ENCODE measurements at regions not wholly inside any gene's neighbourhood (a gene's known extent, or its start where the extent isn't known, plus 50 kb on each side); places are given as distances from the start of the nearest gene placed in this dataset.

GRCh38 chr2:52428224-52428623 is 1339.4 kb upstream of the CHAC2 start:
- Histone ChIP-seq H3K4me1 (ENCODE audit: insufficient read depth) (no peaks in the 10 kb centered on the region), H3K4me3 (no peak overlapping the region), H3K79me2 (no peaks in the 10 kb centered on the region), H2AFZ (no peak overlapping the region), H4K20me1 (ENCODE audit: insufficient read depth, poor library complexity, severe bottlenecking) (no peaks in the 10 kb centered on the region), H3K4me2 (no peak overlapping the region), H3K36me3 (replicated peaks; ENCODE audit: insufficient read depth, low read depth) (no peaks in the 10 kb centered on the region), H3K27ac (no peak overlapping the region), H3K9me2 (replicated peaks; ENCODE audit: insufficient read depth) (no peaks in the 10 kb centered on the region), H3K27me3 (no peaks in the 10 kb centered on the region), H3K9me3 (ENCODE audit: low read depth) (no peaks in the 10 kb centered on the region)
- 95% methylated on average over 2 of the region's 2 CpGs for WGBS (ENCODE audit: low lambda C conversion rate, missing lambda C conversion rate)
- TF ChIP-seq, protein P1, sequence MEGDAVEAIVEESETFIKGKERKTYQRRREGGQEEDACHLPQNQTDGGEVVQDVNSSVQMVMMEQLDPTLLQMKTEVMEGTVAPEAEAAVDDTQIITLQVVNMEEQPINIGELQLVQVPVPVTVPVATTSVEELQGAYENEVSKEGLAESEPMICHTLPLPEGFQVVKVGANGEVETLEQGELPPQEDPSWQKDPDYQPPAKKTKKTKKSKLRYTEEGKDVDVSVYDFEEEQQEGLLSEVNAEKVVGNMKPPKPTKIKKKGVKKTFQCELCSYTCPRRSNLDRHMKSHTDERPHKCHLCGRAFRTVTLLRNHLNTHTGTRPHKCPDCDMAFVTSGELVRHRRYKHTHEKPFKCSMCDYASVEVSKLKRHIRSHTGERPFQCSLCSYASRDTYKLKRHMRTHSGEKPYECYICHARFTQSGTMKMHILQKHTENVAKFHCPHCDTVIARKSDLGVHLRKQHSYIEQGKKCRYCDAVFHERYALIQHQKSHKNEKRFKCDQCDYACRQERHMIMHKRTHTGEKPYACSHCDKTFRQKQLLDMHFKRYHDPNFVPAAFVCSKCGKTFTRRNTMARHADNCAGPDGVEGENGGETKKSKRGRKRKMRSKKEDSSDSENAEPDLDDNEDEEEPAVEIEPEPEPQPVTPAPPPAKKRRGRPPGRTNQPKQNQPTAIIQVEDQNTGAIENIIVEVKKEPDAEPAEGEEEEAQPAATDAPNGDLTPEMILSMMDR (IDR thresholded peaks at IDR 0.05; ENCODE audit: poor library complexity) = no peak
- no peak for TF ChIP-seq EZH2 (IDR thresholded peaks at IDR 0.05; ENCODE audit: borderline replicate concordance)
- TF ChIP-seq EZH2phosphoT487 (IDR thresholded peaks at IDR 0.05; ENCODE audit: low read depth, severe bottlenecking, unreplicated experiment) = no peak
- DNase-seq (ENCODE audit: low spot score) = no peak

GRCh38 chr2:52423655-52424054 is 1343.9 kb upstream of the CHAC2 start:
- H3K4me2 ChIP-seq = peak overlapping the region; percentile 19

GRCh38 chr2:52423111-52423510 is 1344.5 kb upstream of the CHAC2 start:
- no peak overlapping the region for H2AFZ ChIP-seq
- no peaks in the 10 kb centered on the region for H3K9me2 ChIP-seq (replicated peaks; ENCODE audit: insufficient read depth)
- H3K27ac ChIP-seq = no peak overlapping the region
- no peaks in the 10 kb centered on the region for H3K27me3 ChIP-seq
- H3K79me2 ChIP-seq = no peaks in the 10 kb centered on the region
- H3K4me1 ChIP-seq (ENCODE audit: insufficient read depth) = no peaks in the 10 kb centered on the region
- no peaks in the 10 kb centered on the region for H3K36me3 ChIP-seq (replicated peaks; ENCODE audit: insufficient read depth, low read depth)
- no peaks in the 10 kb centered on the region for H4K20me1 ChIP-seq (ENCODE audit: insufficient read depth, poor library complexity, severe bottlenecking)
- no peak for DNase-seq (ENCODE audit: low spot score)
- no peaks in the 10 kb centered on the region for H3K9me3 ChIP-seq (ENCODE audit: low read depth)
- TF ChIP-seq, protein P1 (IDR thresholded peaks at IDR 0.05; ENCODE audit: poor library complexity) = no peak
- no peak for TF ChIP-seq EZH2 (IDR thresholded peaks at IDR 0.05; ENCODE audit: borderline replicate concordance)
- TF ChIP-seq EZH2phosphoT487 (IDR thresholded peaks at IDR 0.05; ENCODE audit: low read depth, severe bottlenecking, unreplicated experiment) = no peak
- WGBS (ENCODE audit: low lambda C conversion rate, missing lambda C conversion rate) = 80% methylated on average over 1 of the region's 1 CpG
- no peak overlapping the region for H3K4me3 ChIP-seq
- H3K4me2 ChIP-seq = no peak overlapping the region

More at GRCh38 chr2:52423655-52424054, 1343.9 kb upstream of the CHAC2 start:
- Histone ChIP-seq H3K9me2 (replicated peaks; ENCODE audit: insufficient read depth) (no peaks in the 10 kb centered on the region), H3K27me3 (no peaks in the 10 kb centered on the region), H3K79me2 (no peaks in the 10 kb centered on the region), H2AFZ (no peak overlapping the region), H3K9me3 (ENCODE audit: low read depth) (no peaks in the 10 kb centered on the region), H3K36me3 (replicated peaks; ENCODE audit: insufficient read depth, low read depth) (no peaks in the 10 kb centered on the region), H3K4me3 (no peak overlapping the region), H3K4me1 (ENCODE audit: insufficient read depth) (no peaks in the 10 kb centered on the region), H3K27ac (no peak overlapping the region), H4K20me1 (ENCODE audit: insufficient read depth, poor library complexity, severe bottlenecking) (no peaks in the 10 kb centered on the region)
- WGBS (ENCODE audit: low lambda C conversion rate, missing lambda C conversion rate) = 50% methylated on average over 2 of the region's 2 CpGs
- no peak for DNase-seq (ENCODE audit: low spot score)
- TF ChIP-seq EZH2phosphoT487 (IDR thresholded peaks at IDR 0.05; ENCODE audit: low read depth, severe bottlenecking, unreplicated experiment) (no peak), EZH2 (IDR thresholded peaks at IDR 0.05; ENCODE audit: borderline replicate concordance) (no peak)
- TF ChIP-seq, protein P1 (IDR thresholded peaks at IDR 0.05; ENCODE audit: poor library complexity) = no peak

DNA sequence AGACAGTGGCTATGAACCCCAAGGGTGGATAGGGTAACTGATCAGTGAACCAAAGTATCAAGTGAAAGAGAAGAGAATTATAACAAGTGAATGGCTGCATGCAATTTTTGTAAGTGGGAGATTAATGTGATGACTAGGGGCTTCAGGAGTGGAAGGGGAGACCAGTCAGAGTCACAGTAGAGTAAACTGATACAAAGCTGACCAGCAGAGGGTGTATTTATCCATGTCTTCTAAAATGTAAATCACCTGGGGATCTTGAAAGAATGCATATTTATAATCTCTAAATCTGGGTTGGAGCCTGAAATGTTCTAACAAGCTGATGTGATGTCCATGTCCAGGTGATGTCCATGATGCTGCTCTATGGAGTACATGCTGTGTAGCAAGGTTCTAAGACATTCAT is 1351.3 kb upstream of the CHAC2 start:
- Histone ChIP-seq H4K20me1 (ENCODE audit: insufficient read depth, poor library complexity, severe bottlenecking) (no peaks in the 10 kb centered on the region), H3K79me2 (no peaks in the 10 kb centered on the region), H3K4me1 (ENCODE audit: insufficient read depth) (no peaks in the 10 kb centered on the region), H3K4me3 (no peak overlapping the region), H3K27me3 (no peaks in the 10 kb centered on the region), H3K9me2 (replicated peaks; ENCODE audit: insufficient read depth) (no peaks in the 10 kb centered on the region), H3K9me3 (ENCODE audit: low read depth) (no peaks in the 10 kb centered on the region), H3K36me3 (replicated peaks; ENCODE audit: insufficient read depth, low read depth) (no peaks in the 10 kb centered on the region), H2AFZ (no peak overlapping the region), H3K27ac (no peak overlapping the region), H3K4me2 (no peak overlapping the region)
- peak; percentile 27 for DNase-seq (ENCODE audit: low spot score)
- TF ChIP-seq, protein P1 (IDR thresholded peaks at IDR 0.05; ENCODE audit: poor library complexity) = peak; percentile 35
- TF ChIP-seq EZH2 (IDR thresholded peaks at IDR 0.05; ENCODE audit: borderline replicate concordance) = no peak
